ENCODE measurements at regions not wholly inside any gene's neighbourhood (a gene's known extent, or its start where the extent isn't known, plus 50 kb on each side); places are given as distances from the start of the nearest gene placed in this dataset.

- Histone ChIP-seq H3K27me3 (no peaks in the 10 kb centered on the region), H3K27ac (no peak overlapping the region)
- no peak for TF ChIP-seq CTCF (IDR thresholded peaks at IDR 0.05)
Observed at GRCh38 chr6:169158691-169159090, 95.0 kb downstream of the THBS2 start.

GRCh38 chr6:169158174-169158573, 95.5 kb downstream of the THBS2 start:
- Histone ChIP-seq H3K36me3 (no peaks in the 10 kb centered on the region), H3K4me3 (ENCODE audit: low read depth in 1 of 2, low read length in 1 of 2) (no peak overlapping the region), H3K27me3 (no peaks in the 10 kb centered on the region), H3K9me3 (no peaks in the 10 kb centered on the region), H3K27ac (no peak overlapping the region), H3K4me1 (ENCODE audit: control insufficient read depth in 1 of 2, insufficient read depth in 1 of 2, low read depth in 1 of 2, low read length in 1 of 2) (no peaks in the 10 kb centered on the region)
- no peak for TF ChIP-seq CTCF (IDR thresholded peaks at IDR 0.05)

More at GRCh38 chr6:169158691-169159090, 95.0 kb downstream of the THBS2 start:
- Histone ChIP-seq H3K4me1 (ENCODE audit: control insufficient read depth in 1 of 2, insufficient read depth in 1 of 2, low read depth in 1 of 2, low read length in 1 of 2) (no peaks in the 10 kb centered on the region), H3K36me3 (no peaks in the 10 kb centered on the region), H3K4me3 (ENCODE audit: low read depth in 1 of 2, low read length in 1 of 2) (no peak overlapping the region), H3K9me3 (no peaks in the 10 kb centered on the region)

- H3K9me3 ChIP-seq = no peaks in the 10 kb centered on the region
- no peaks in the 10 kb centered on the region for H3K4me1 ChIP-seq (ENCODE audit: control insufficient read depth in 1 of 2, insufficient read depth in 1 of 2, low read depth in 1 of 2, low read length in 1 of 2)
- H3K27me3 ChIP-seq = no peaks in the 10 kb centered on the region
- no peak overlapping the region for H3K4me3 ChIP-seq (ENCODE audit: low read depth in 1 of 2, low read length in 1 of 2)
- no peak for TF ChIP-seq CTCF (IDR thresholded peaks at IDR 0.05)
- H3K36me3 ChIP-seq = no peaks in the 10 kb centered on the region
- H3K27ac ChIP-seq = no peak overlapping the region
Observed at GRCh38 chr6:169157197-169158148, 96.2 kb downstream of the THBS2 start.

- Histone ChIP-seq H3K27me3 (no peaks in the 10 kb centered on the region), H3K4me1 (ENCODE audit: control insufficient read depth in 1 of 2, insufficient read depth in 1 of 2, low read depth in 1 of 2, low read length in 1 of 2) (no peaks in the 10 kb centered on the region), H3K27ac (no peak overlapping the region), H3K36me3 (no peaks in the 10 kb centered on the region), H3K4me3 (ENCODE audit: low read depth in 1 of 2, low read length in 1 of 2) (no peak overlapping the region), H3K9me3 (no peaks in the 10 kb centered on the region)
- TF ChIP-seq CTCF (IDR thresholded peaks at IDR 0.05) = no peak
Observed at GRCh38 chr6:169156793-169157147, 96.9 kb downstream of the THBS2 start.

GRCh38 chr6:169156108-169156792, 97.4 kb downstream of the THBS2 start:
- Histone ChIP-seq H3K27me3 (no peaks in the 10 kb centered on the region), H3K4me1 (ENCODE audit: control insufficient read depth in 1 of 2, insufficient read depth in 1 of 2, low read depth in 1 of 2, low read length in 1 of 2) (no peaks in the 10 kb centered on the region), H3K4me3 (ENCODE audit: low read depth in 1 of 2, low read length in 1 of 2) (no peak overlapping the region), H3K9me3 (no peaks in the 10 kb centered on the region), H3K27ac (no peak overlapping the region), H3K36me3 (no peaks in the 10 kb centered on the region)
- no peak for TF ChIP-seq CTCF (IDR thresholded peaks at IDR 0.05)

Measured in neutrophil (primary cell).